ENCODE measurements at regions not wholly inside any gene's neighbourhood (a gene's known extent, or its start where the extent isn't known, plus 50 kb on each side); places are given as distances from the start of the nearest gene placed in this dataset.

GRCh38 chr18:40464032-40464431 lies 1491.0 kb upstream of the PIK3C3 start:
- TF ChIP-seq CTCF (conservative IDR thresholded peaks at IDR 0.05), result no peak
- H3K27ac ChIP-seq, result no peak overlapping the region

- no peak overlapping the region for H3K27ac ChIP-seq
- TF ChIP-seq CTCF (conservative IDR thresholded peaks at IDR 0.05), result no peak
These were observed 1501.1 kb upstream of the PIK3C3 start for GRCh38 chr18:40453903-40454302.

GRCh38 chr18:40452599-40452998 lies 1502.4 kb upstream of the PIK3C3 start:
- no peak for TF ChIP-seq CTCF (conservative IDR thresholded peaks at IDR 0.05)

GRCh38 chr18:40450751-40451150 lies 1504.3 kb upstream of the PIK3C3 start:
- TF ChIP-seq CTCF (conservative IDR thresholded peaks at IDR 0.05), result no peak
- H3K27ac ChIP-seq, result no peak overlapping the region

More at GRCh38 chr18:40452599-40452998, 1502.4 kb upstream of the PIK3C3 start:
- H3K27ac ChIP-seq, result no peak overlapping the region

- H3K27ac ChIP-seq, result no peak overlapping the region
- TF ChIP-seq CTCF (conservative IDR thresholded peaks at IDR 0.05), result no peak
These were observed 1507.2 kb upstream of the PIK3C3 start for GRCh38 chr18:40447820-40448219.

GRCh38 chr18:40440088-40440487 lies 1514.9 kb upstream of the PIK3C3 start:
- no peak overlapping the region for H3K27ac ChIP-seq
- no peak for TF ChIP-seq CTCF (conservative IDR thresholded peaks at IDR 0.05)

GRCh38 chr18:40437517-40437916 lies 1517.5 kb upstream of the PIK3C3 start:
- H3K27ac ChIP-seq, result no peak overlapping the region
- TF ChIP-seq CTCF (conservative IDR thresholded peaks at IDR 0.05), result no peak

Measured in VCaP (cell line).